ENCODE measurements at regions not wholly inside any gene's neighbourhood (a gene's known extent, or its start where the extent isn't known, plus 50 kb on each side); places are given as distances from the start of the nearest gene placed in this dataset.

DNA sequence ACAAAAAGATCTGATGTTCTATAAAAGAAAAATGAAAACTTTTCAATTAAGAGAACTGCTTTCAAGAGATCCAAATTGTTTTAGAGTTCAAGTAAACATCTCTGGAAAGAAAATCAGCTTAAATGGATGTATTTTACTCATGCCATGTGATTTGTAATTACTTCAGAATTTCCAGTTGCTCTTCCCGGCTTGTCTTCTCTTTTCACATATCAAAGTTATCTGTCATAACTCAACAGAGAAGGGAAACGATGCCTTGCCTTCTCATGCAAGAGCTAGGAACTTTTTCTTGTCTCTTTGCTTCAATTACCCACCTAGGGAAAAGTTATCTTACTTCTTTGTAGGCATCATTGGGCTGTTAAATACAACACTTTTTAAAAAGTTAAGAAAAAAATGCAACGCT lies 255.2 kb upstream of the POU2AF2 start:
- TF ChIP-seq, protein P1, sequence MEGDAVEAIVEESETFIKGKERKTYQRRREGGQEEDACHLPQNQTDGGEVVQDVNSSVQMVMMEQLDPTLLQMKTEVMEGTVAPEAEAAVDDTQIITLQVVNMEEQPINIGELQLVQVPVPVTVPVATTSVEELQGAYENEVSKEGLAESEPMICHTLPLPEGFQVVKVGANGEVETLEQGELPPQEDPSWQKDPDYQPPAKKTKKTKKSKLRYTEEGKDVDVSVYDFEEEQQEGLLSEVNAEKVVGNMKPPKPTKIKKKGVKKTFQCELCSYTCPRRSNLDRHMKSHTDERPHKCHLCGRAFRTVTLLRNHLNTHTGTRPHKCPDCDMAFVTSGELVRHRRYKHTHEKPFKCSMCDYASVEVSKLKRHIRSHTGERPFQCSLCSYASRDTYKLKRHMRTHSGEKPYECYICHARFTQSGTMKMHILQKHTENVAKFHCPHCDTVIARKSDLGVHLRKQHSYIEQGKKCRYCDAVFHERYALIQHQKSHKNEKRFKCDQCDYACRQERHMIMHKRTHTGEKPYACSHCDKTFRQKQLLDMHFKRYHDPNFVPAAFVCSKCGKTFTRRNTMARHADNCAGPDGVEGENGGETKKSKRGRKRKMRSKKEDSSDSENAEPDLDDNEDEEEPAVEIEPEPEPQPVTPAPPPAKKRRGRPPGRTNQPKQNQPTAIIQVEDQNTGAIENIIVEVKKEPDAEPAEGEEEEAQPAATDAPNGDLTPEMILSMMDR (IDR thresholded peaks at IDR 0.05): no peak
- TF ChIP-seq POLR2A (IDR thresholded peaks at IDR 0.05): no peak
